T-cell (primary cell): ENCODE measurements at regions not wholly inside any gene's neighbourhood (a gene's known extent, or its start where the extent isn't known, plus 50 kb on each side); places are given as distances from the start of the nearest gene placed in this dataset.

Source experiments
- ATAC-seq, 4 experiments: fragments of 200-7000 bp in 3 of 4; fragments of 150-1000 bp in 1 of 4; cut with Tn5 transposase; replicated peaks in 1 of 4; 1 replicate in 3 of 4; 2 replicates in 1 of 4; pipeline ENCODE4 v1.10.0; 2021; ENCODE audit warnings: moderate library complexity in 3 of 4, mild to moderate bottlenecking in 2 of 4, moderate number of reproducible peaks in 1 of 4
- CTCF ChIA-PET, 2 donors: fragments of 300-600 bp; sonication (Branson Sonifier 250); formaldehyde crosslinking; loops; one replicate each; lab custom pipeline; 2022; ENCODE audit warnings: antibody characterized with exemption in 2 of 2; lab: Charles Lee
- POLR2A ChIA-PET, 2 donors: fragments of 300-600 bp; sonication (Branson Sonifier 250); formaldehyde crosslinking; loops; one replicate each; lab custom pipeline; 2022; ENCODE audit warnings: antibody characterized with exemption in 2 of 2; lab: Charles Lee
- DNase-seq, 35 experiments: peaks; one replicate each; pipeline versions ENCODE4 v3.0.0 to v3.0.0-alpha.2; 2013 to 2023
- H3K27ac ChIP-seq: one replicate; pipeline ENCODE4 v1.5.1; 2013; ENCODE audit warnings: low read length
- H3K27me3 ChIP-seq, 2 experiments: replicated peaks in 1 of 2; 1 replicate in 1 of 2; 2 replicates in 1 of 2; pipeline versions ENCODE4 v1.6.1 to v1.7.0; 2013; ENCODE audit warnings: low read length in 1 of 2, mixed read lengths in 1 of 2; ENCODE audit not compliant: control insufficient read depth in 2 of 2, insufficient read depth in 2 of 2; ENCODE audit errors: extremely low read depth in 1 of 2
- H3K36me3 ChIP-seq, 2 donors: 1 replicate in 1 of 2; 2 replicates in 1 of 2; pipeline versions ENCODE4 v1.6.1 to v1.7.0; 2013; ENCODE audit warnings: low read length in 1 of 2; ENCODE audit not compliant: control insufficient read depth in 2 of 2, insufficient read depth in 1 of 2; ENCODE audit errors: extremely low read depth in 1 of 2
- H3K4me1 ChIP-seq, 2 experiments: 1 replicate in 1 of 2; 2 replicates in 1 of 2; pipeline versions ENCODE4 v1.6.1 to v1.7.0; 2013; ENCODE audit warnings: low read length in 2 of 2, mixed read lengths in 1 of 2; ENCODE audit not compliant: insufficient read depth in 2 of 2, control insufficient read depth in 1 of 2; ENCODE audit errors: extremely low read depth in 1 of 2
- H3K4me3 ChIP-seq, 2 donors: 1 replicate in 1 of 2; 2 replicates in 1 of 2; pipeline versions ENCODE4 v1.5.1 to v1.7.0; 2013; ENCODE audit warnings: mild to moderate bottlenecking in 2 of 2, low read length in 1 of 2, moderate library complexity in 1 of 2; ENCODE audit not compliant: control insufficient read depth in 1 of 2; ENCODE audit errors: extremely low read depth in 1 of 2
- H3K9me3 ChIP-seq: 2 replicates; pipeline ENCODE4 v1.7.0; 2013
- H3K27ac Mint-ChIP-seq, 2 donors: one replicate each; pipeline ENCODE4 v1.8.0; 2020 to 2021; ENCODE audit warnings: mild to moderate bottlenecking in 2 of 2, mixed read lengths in 2 of 2
- H3K27me3 Mint-ChIP-seq, 2 donors: one replicate each; pipeline ENCODE4 v1.8.0; 2021 to 2022; ENCODE audit warnings: mixed read lengths in 2 of 2
- H3K36me3 Mint-ChIP-seq: one replicate; pipeline ENCODE4 v1.8.0; 2021; ENCODE audit warnings: mixed read lengths
- H3K4me1 Mint-ChIP-seq, 3 donors: one replicate each; pipeline ENCODE4 v1.8.0; 2020 to 2022; ENCODE audit warnings: mixed read lengths in 3 of 3, mild to moderate bottlenecking in 1 of 3
- H3K4me3 Mint-ChIP-seq, 3 donors: one replicate each; pipeline ENCODE4 v1.8.0; 2020 to 2022; ENCODE audit warnings: mild to moderate bottlenecking in 3 of 3, mixed read lengths in 3 of 3, moderate library complexity in 3 of 3
- H3K9me3 Mint-ChIP-seq, 3 donors: one replicate each; pipeline ENCODE4 v1.8.0; 2020 to 2022; ENCODE audit warnings: mixed read lengths in 3 of 3
- WGBS: methylation state at CpG from one replicate; pipeline ENCODE4 v1.1.5; 2013; ENCODE audit warnings: missing lambda C conversion rate; ENCODE audit not compliant: insufficient coverage; 5-methylcytosine and 5-hydroxymethylcytosine counted together

DNA sequence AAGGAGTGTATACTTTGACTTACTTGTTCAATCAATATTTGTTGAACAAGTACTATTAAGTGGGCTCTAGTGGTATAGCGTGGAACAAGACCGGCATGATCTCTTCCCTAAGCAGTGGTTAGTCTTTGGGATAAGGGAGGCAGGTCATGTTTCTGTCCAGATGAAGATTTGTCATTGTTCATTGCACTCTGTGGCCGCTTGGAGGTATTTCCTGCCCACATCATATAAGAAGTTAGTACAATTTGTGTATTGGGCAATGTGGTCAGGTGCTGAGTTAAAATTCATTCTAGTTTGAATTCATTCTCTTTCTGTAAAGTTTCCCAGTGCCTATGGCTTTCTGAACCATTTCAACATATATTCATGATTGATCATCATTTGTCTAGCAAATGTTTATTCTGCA is 101.1 kb upstream of the SHISA3 start:
- Mint-ChIP-seq H3K36me3 (no peaks in the 10 kb centered on the region), H3K4me3 (no peak overlapping the region), H3K9me3 (no peaks in the 10 kb centered on the region), H3K4me1 (no peaks in the 10 kb centered on the region), H3K27ac (no peak overlapping the region), H3K27me3 (peaks cover 19 to 23% of the 10 kb centered on the region in 2 donors)
- no peak for DNase-seq
- no peaks in the 10 kb centered on the region for H3K4me1 ChIP-seq
- WGBS = no CpG with 5 or more reads among the region's 3 CpGs
- ATAC-seq = no peak
- H3K4me3 ChIP-seq = no peak overlapping the region
- peaks cover 0 to 2% of the 10 kb centered on the region in 2 experiments for H3K27me3 ChIP-seq
- ChIA-PET POLR2A (no interaction called here), CTCF (no interaction called here)
- H3K36me3 ChIP-seq = no peaks in the 10 kb centered on the region
- H3K27ac ChIP-seq = no peak overlapping the region
- no peaks in the 10 kb centered on the region for H3K9me3 ChIP-seq

DNA sequence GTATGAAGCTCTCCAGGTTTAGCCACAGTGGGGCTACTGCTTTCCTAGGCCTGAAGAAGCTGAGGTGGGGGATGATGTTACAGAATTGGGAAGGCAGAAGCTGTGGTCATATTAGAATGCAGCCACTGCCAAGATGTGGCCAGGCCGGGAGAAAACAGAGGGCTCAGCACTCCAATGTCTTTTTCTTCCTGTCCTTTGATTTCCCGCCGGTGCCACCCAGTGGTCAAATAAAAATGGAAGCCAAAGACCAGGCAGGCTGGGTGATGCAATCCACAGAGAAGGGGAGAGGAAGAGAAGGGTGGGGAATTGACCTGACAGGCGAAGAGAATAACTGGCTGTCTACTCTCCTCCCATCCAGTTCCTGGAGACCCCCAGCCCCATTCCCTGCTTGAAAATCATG is 94.9 kb upstream of the SHISA3 start:
- ChIA-PET POLR2A (no interaction called here), CTCF (interaction anchor here in 1 of 2 donors (0.5 kb wide), 1 partner anchor 515 kb away, joined by 3 read pairs; no protein-coding TSS in a partner anchor)
- WGBS = 14% methylated on average over 1 of the region's 4 CpGs
- no peaks in the 10 kb centered on the region for H3K36me3 Mint-ChIP-seq
- Histone ChIP-seq H3K27me3 (no peaks in the 10 kb centered on the region), H3K4me1 (no peaks in the 10 kb centered on the region), H3K27ac (no peak overlapping the region), H3K36me3 (no peaks in the 10 kb centered on the region), H3K4me3 (no peak overlapping the region), H3K9me3 (no peaks in the 10 kb centered on the region)
- no peaks in the 10 kb centered on the region for H3K4me1 Mint-ChIP-seq
- DNase-seq (no peak), ATAC-seq (no peak)
- H3K9me3 Mint-ChIP-seq = no peaks in the 10 kb centered on the region
- H3K27me3 Mint-ChIP-seq = peaks cover 27 to 36% of the 10 kb centered on the region in 2 donors
- H3K27ac Mint-ChIP-seq = no peak overlapping the region
- H3K4me3 Mint-ChIP-seq = no peak overlapping the region

DNA sequence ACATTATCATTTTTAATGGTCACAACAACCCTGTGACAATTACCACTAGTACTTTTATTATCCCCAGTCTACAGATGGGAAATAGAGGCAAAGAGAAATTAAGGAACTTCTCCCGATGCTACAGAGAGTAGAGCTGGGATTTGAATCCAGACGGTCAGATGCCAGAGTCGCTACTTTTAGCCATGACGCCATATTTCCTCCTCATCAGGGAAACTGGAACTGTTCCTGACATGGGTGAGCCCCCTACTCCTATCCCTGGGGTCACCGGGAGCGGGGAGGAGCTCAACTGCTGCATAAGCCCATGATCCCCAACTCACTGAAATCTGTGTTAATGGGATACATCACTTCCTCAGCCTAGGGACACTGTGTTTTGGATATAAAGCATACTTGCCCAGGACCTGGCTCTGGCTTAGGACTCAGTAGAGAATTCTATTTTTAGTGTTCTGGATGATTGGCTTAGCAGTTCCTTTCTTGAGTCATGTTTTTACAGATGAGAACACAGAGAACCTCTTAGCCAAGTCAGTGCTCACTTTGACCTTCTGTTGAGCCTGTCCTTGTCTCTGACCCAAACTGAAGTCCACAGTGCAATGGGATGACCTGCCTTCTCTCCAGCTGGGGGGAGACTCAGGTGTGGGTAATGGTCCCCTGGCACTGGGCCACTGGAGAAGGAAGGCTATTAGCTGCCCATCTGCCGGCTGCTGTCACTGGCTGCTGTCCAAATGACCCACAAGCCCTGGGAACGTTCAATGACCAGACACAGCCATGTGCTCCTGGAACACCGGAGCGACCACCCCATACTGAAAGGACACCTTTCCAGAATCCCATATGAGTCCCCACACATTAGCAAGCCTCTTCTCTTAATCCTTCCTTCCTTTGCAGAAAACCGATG is 90.8 kb upstream of the SHISA3 start:
- no peaks in the 10 kb centered on the region for H3K9me3 ChIP-seq
- H3K27me3 ChIP-seq = no peaks in the 10 kb centered on the region
- ChIA-PET POLR2A (no interaction called here), CTCF (no interaction called here)
- H3K27ac ChIP-seq = no peak overlapping the region
- no peak overlapping the region for H3K4me3 Mint-ChIP-seq
- peaks cover 17 to 28% of the 10 kb centered on the region in 2 donors for H3K27me3 Mint-ChIP-seq
- H3K36me3 Mint-ChIP-seq = no peaks in the 10 kb centered on the region
- no peak overlapping the region for H3K4me3 ChIP-seq
- H3K36me3 ChIP-seq = no peaks in the 10 kb centered on the region
- H3K4me1 Mint-ChIP-seq = no peaks in the 10 kb centered on the region
- DNase-seq = no peak
- no peaks in the 10 kb centered on the region for H3K4me1 ChIP-seq
- 93% methylated on average over 7 of the region's 11 CpGs for whole genome bisulfite sequencing
- ATAC-seq = no peak
- H3K9me3 Mint-ChIP-seq = no peaks in the 10 kb centered on the region
- H3K27ac Mint-ChIP-seq = no peak overlapping the region

GRCh38 chr4:42308247-42308646 is 89.0 kb upstream of the SHISA3 start:
- DNase-seq (no peak), ATAC-seq (no peak)
- Histone ChIP-seq H3K36me3 (no peaks in the 10 kb centered on the region), H3K27me3 (no peaks in the 10 kb centered on the region), H3K4me3 (no peak overlapping the region), H3K4me1 (no peaks in the 10 kb centered on the region), H3K27ac (no peak overlapping the region), H3K9me3 (no peaks in the 10 kb centered on the region)
- ChIA-PET POLR2A (no interaction called here), CTCF (interaction anchor here in 1 of 2 donors (0.7 kb wide), 1 partner anchor 1036 kb away, joined by 5 read pairs; no protein-coding TSS in a partner anchor)
- Mint-ChIP-seq H3K27ac (no peak overlapping the region), H3K4me3 (no peak overlapping the region), H3K27me3 (peaks cover 9 to 17% of the 10 kb centered on the region in 2 donors), H3K36me3 (no peaks in the 10 kb centered on the region), H3K9me3 (no peaks in the 10 kb centered on the region), H3K4me1 (no peaks in the 10 kb centered on the region)
- no CpG with 5 or more reads among the region's 3 CpGs for WGBS

- Histone ChIP-seq H3K4me3 (no peak overlapping the region), H3K4me1 (no peaks in the 10 kb centered on the region), H3K27me3 (no peaks in the 10 kb centered on the region), H3K27ac (no peak overlapping the region), H3K36me3 (no peaks in the 10 kb centered on the region), H3K9me3 (no peaks in the 10 kb centered on the region)
- Mint-ChIP-seq H3K4me1 (no peaks in the 10 kb centered on the region), H3K36me3 (no peaks in the 10 kb centered on the region), H3K4me3 (no peak overlapping the region), H3K9me3 (no peaks in the 10 kb centered on the region), H3K27me3 (peaks cover 7 to 16% of the 10 kb centered on the region in 2 donors), H3K27ac (no peak overlapping the region)
- no peak for ATAC-seq
- WGBS = 88% methylated on average over 5 of the region's 9 CpGs
- POLR2A ChIA-PET = no interaction called here
- DNase-seq = no peak
- CTCF ChIA-PET = no interaction called here
Observed at GRCh38 chr4:42309361-42310260, 87.7 kb upstream of the SHISA3 start.

- Histone ChIP-seq H3K4me1 (no peaks in the 10 kb centered on the region), H3K27me3 (peaks cover 0 to 3% of the 10 kb centered on the region in 2 experiments), H3K27ac (no peak overlapping the region), H3K36me3 (no peaks in the 10 kb centered on the region), H3K4me3 (no peak overlapping the region), H3K9me3 (no peaks in the 10 kb centered on the region)
- Mint-ChIP-seq H3K27ac (no peak overlapping the region), H3K9me3 (no peaks in the 10 kb centered on the region), H3K4me1 (no peaks in the 10 kb centered on the region), H3K36me3 (no peaks in the 10 kb centered on the region), H3K4me3 (no peak overlapping the region), H3K27me3 (peaks cover 6 to 12% of the 10 kb centered on the region in 2 donors)
- no CpG with 5 or more reads among the region's 5 CpGs for WGBS
- DNase-seq (no peak), ATAC-seq (no peak)
- POLR2A ChIA-PET = no interaction called here
- CTCF ChIA-PET = no interaction called here
Observed at GRCh38 chr4:42310358-42310757, 86.9 kb upstream of the SHISA3 start.
